OCI-LY3 (cell line): ENCODE measurements at regions not wholly inside any gene's neighbourhood (a gene's known extent, or its start where the extent isn't known, plus 50 kb on each side); places are given as distances from the start of the nearest gene placed in this dataset.

Source experiments
- EZH2phosphoT487 ChIP-seq: fragments of 200-600 bp; shearing (Covaris generic); IDR thresholded peaks from 2 replicates; pipeline ENCODE4 v1.6.1; 2018; ENCODE audit warnings: antibody characterized with exemption, mixed run types, low read depth
- TF ChIP-seq, protein P1 (sequence below): fragments of 200-600, 300-600 bp; sonication (generic); IDR thresholded peaks from 2 replicates; pipeline ENCODE4 v1.5.1; 2014; ENCODE audit warnings: antibody characterized with exemption, low read length, low read depth

DNA sequence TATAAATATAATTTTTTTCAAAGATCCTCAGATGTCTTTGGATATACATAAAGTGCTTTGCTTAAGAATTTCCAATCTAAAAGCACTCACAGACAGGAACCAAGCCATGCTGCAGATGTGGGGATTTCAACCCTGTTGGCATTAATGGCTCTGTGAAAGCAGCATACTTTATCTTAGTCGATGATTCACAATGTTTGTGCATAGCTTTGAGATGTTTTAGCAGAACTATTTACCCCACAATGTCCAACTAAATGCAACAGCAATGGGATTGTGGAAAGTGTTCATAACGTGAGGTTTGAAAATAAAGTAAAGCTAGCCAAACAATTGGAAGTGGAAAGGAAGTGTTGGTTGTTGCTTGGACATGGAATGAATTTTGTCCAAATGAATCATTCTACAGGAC, 371.4 kb downstream of the SOX2 start:
- TF ChIP-seq, protein P1, sequence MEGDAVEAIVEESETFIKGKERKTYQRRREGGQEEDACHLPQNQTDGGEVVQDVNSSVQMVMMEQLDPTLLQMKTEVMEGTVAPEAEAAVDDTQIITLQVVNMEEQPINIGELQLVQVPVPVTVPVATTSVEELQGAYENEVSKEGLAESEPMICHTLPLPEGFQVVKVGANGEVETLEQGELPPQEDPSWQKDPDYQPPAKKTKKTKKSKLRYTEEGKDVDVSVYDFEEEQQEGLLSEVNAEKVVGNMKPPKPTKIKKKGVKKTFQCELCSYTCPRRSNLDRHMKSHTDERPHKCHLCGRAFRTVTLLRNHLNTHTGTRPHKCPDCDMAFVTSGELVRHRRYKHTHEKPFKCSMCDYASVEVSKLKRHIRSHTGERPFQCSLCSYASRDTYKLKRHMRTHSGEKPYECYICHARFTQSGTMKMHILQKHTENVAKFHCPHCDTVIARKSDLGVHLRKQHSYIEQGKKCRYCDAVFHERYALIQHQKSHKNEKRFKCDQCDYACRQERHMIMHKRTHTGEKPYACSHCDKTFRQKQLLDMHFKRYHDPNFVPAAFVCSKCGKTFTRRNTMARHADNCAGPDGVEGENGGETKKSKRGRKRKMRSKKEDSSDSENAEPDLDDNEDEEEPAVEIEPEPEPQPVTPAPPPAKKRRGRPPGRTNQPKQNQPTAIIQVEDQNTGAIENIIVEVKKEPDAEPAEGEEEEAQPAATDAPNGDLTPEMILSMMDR = no peak
- no peak for TF ChIP-seq EZH2phosphoT487
